Testis (tissue), 2 donors: ENCODE measurements at regions not wholly inside any gene's neighbourhood (a gene's known extent, or its start where the extent isn't known, plus 50 kb on each side); places are given as distances from the start of the nearest gene placed in this dataset.

Source experiments
- POLR2A ChIP-seq: fragments of 450-650 bp; IDR thresholded peaks from one replicate; pipeline ENCODE4 v1.6.1; 2017; ENCODE audit warnings: antibody characterized with exemption, mild to moderate bottlenecking, moderate library complexity
- TF ChIP-seq, protein P1 (sequence below), 3 experiments: fragments of 450-650 bp in 2 of 3; fragments of 200-600 bp in 1 of 3; sonication (generic) in 1 of 3; IDR thresholded peaks; one replicate each; pipeline ENCODE4 v1.5.1; 2016 to 2019; ENCODE audit warnings: antibody characterized with exemption in 3 of 3, mild to moderate bottlenecking in 2 of 3, moderate library complexity in 1 of 3

DNA sequence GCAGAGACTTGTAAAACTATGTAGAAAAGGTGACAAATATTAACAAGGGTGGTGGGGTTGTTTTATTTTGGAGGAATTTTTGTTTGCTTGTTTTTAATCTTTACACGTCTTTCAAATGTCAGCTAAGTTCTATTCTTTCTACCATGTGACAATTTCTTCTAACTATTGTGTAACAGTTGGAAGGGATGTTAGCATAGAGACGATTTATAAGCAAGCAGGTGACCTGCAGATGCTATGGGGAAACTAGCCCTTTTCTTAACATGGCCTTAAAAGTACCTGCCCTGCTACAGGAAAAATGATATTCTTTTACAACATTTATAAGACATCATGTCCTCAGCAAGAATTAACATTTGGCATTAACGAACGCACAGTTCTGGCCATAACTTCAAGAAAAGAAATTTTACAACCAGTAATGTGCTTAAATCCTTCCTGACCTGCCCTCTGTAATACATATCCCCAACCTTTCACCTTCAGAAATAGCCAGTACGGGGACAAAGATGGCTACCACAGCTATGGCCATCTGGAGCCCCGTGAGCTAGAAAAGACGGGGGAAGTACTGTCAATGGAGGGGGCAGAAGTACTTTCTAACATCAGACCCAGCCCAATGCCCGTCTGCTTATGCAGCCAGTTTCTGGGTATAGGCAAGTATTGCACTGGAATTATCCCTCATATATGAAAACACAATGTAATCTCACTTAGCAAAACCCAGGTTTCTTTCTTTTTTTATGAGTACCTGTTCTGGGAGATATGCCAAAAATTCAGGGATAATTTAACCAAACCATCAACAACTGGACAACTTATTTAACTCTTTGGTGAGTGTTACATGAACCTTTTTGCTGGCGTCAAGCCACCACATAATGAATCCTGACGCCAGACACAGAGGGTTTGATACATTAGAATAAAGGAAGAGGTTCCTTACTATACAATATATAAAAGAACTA lies 67.7 kb upstream of the NR2F2 start:
- TF ChIP-seq, protein P1, sequence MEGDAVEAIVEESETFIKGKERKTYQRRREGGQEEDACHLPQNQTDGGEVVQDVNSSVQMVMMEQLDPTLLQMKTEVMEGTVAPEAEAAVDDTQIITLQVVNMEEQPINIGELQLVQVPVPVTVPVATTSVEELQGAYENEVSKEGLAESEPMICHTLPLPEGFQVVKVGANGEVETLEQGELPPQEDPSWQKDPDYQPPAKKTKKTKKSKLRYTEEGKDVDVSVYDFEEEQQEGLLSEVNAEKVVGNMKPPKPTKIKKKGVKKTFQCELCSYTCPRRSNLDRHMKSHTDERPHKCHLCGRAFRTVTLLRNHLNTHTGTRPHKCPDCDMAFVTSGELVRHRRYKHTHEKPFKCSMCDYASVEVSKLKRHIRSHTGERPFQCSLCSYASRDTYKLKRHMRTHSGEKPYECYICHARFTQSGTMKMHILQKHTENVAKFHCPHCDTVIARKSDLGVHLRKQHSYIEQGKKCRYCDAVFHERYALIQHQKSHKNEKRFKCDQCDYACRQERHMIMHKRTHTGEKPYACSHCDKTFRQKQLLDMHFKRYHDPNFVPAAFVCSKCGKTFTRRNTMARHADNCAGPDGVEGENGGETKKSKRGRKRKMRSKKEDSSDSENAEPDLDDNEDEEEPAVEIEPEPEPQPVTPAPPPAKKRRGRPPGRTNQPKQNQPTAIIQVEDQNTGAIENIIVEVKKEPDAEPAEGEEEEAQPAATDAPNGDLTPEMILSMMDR (IDR thresholded peaks at IDR 0.05), result no peak
- no peak for TF ChIP-seq POLR2A
